ENCODE measurements at regions not wholly inside any gene's neighbourhood (a gene's known extent, or its start where the extent isn't known, plus 50 kb on each side); places are given as distances from the start of the nearest gene placed in this dataset.

DNA sequence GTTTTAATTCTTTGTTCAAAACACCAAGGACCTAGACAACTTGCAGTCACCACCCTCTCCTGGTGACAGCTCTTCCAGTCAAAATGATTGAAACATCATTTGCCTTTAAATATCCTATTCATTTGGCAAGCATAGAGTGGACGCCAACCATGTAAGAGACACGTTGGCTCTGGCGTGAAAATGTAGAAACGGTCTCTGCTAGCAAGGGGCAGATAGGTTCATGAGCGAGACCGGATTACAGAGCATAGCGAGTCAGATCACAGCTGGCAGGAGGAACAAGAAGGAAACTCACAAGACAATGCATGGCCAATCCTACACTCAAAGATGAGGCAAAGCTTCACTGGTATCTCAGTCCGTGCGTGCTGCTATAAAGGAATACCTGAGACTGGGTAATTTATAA is 759.5 kb downstream of the UQCRFS1 start:
- TF ChIP-seq, protein P1, sequence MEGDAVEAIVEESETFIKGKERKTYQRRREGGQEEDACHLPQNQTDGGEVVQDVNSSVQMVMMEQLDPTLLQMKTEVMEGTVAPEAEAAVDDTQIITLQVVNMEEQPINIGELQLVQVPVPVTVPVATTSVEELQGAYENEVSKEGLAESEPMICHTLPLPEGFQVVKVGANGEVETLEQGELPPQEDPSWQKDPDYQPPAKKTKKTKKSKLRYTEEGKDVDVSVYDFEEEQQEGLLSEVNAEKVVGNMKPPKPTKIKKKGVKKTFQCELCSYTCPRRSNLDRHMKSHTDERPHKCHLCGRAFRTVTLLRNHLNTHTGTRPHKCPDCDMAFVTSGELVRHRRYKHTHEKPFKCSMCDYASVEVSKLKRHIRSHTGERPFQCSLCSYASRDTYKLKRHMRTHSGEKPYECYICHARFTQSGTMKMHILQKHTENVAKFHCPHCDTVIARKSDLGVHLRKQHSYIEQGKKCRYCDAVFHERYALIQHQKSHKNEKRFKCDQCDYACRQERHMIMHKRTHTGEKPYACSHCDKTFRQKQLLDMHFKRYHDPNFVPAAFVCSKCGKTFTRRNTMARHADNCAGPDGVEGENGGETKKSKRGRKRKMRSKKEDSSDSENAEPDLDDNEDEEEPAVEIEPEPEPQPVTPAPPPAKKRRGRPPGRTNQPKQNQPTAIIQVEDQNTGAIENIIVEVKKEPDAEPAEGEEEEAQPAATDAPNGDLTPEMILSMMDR (IDR thresholded peaks at IDR 0.05) = no peak
- TF ChIP-seq POLR2A (IDR thresholded peaks at IDR 0.05) = no peak

All from vagina (tissue), 2 donors.